Cardiac fibroblast (primary cell): ENCODE measurements at regions not wholly inside any gene's neighbourhood (a gene's known extent, or its start where the extent isn't known, plus 50 kb on each side); places are given as distances from the start of the nearest gene placed in this dataset.

Experiments used
- DNase-seq, 2 donors: peaks; one replicate each; pipeline versions ENCODE4 v3.0.0 to v3.0.0-alpha.2; 2010; ENCODE audit warnings: low read depth in 2 of 2
- H3K4me3 ChIP-seq, 2 donors: replicated peaks in 1 of 2; 1 replicate in 1 of 2; 2 replicates in 1 of 2; pipeline ENCODE4 v1.5.1; 2011; ENCODE audit warnings: low read depth in 2 of 2, low read length in 2 of 2, mild to moderate bottlenecking in 2 of 2, moderate library complexity in 1 of 2
- CTCF ChIP-seq: IDR thresholded peaks from one replicate; pipeline ENCODE4 v1.5.1; 2011; ENCODE audit warnings: low read depth, mild to moderate bottlenecking, low read length, inconsistent platforms

GRCh38 chr13:106873810-106874209 is 305.9 kb upstream of the ARGLU1 start:
- H3K4me3 ChIP-seq, result no peak overlapping the region
- no peak for TF ChIP-seq CTCF

GRCh38 chr13:106867249-106867648 is 299.3 kb upstream of the ARGLU1 start:
- DNase-seq, result no peak
- TF ChIP-seq CTCF, result no peak
- no peak overlapping the region for H3K4me3 ChIP-seq

More at GRCh38 chr13:106873810-106874209, 305.9 kb upstream of the ARGLU1 start:
- no peak for DNase-seq

- no peak for DNase-seq
- no peak for TF ChIP-seq CTCF
- H3K4me3 ChIP-seq, result no peak overlapping the region
Observed at GRCh38 chr13:106865716-106866440, 297.9 kb upstream of the ARGLU1 start.

GRCh38 chr13:106859533-106859904 is 291.6 kb upstream of the ARGLU1 start:
- TF ChIP-seq CTCF, result no peak
- no peak for DNase-seq
- H3K4me3 ChIP-seq, result no peak overlapping the region

- no peak for TF ChIP-seq CTCF
- no peak overlapping the region for H3K4me3 ChIP-seq
- DNase-seq, result no peak
Observed at GRCh38 chr13:106858903-106859532, 291.1 kb upstream of the ARGLU1 start.

GRCh38 chr13:106852436-106852835 is 284.5 kb upstream of the ARGLU1 start:
- no peak for DNase-seq
- no peak overlapping the region for H3K4me3 ChIP-seq
- no peak for TF ChIP-seq CTCF
